ENCODE measurements at regions not wholly inside any gene's neighbourhood (a gene's known extent, or its start where the extent isn't known, plus 50 kb on each side); places are given as distances from the start of the nearest gene placed in this dataset.

- no peak for DNase-seq
- Mint-ChIP-seq H3K4me1 (ENCODE audit: low read depth) (peaks cover 85% of the 10 kb centered on the region), H3K4me3 (peak overlapping the region; percentile 46), H3K36me3 (ENCODE audit: low read depth) (no peaks in the 10 kb centered on the region), H3K27me3 (ENCODE audit: low read depth) (no peaks in the 10 kb centered on the region), H3K9me3 (no peaks in the 10 kb centered on the region), H3K27ac (peak overlapping the region; percentile 96)
- CTCF ChIA-PET, result interaction anchor here (0.6 to 3.7 kb wide), 10 partner anchors 15 to 269 kb away, joined by 3 to 12 read pairs (median 4); partner anchors contain the start of gene ARL4C
- intact Hi-C loops (cut with micrococcal nuclease), result loop anchor here (1.0 to 10.0 kb wide), 14 partner anchors 15 to 1208 kb away; partner anchors contain the start of gene HJURP
These were observed 204.0 kb downstream of the ARL4C start for GRCh38 chr2:234292962-234293243.

- CTCF ChIA-PET, result interaction anchor here (0.6 to 3.7 kb wide), 12 partner anchors 16 to 268 kb away, joined by 3 to 12 read pairs (median 4); partner anchors contain the start of gene ARL4C
- peaks cover 85% of the 10 kb centered on the region for H3K4me1 Mint-ChIP-seq (ENCODE audit: low read depth)
- no peaks in the 10 kb centered on the region for H3K36me3 Mint-ChIP-seq (ENCODE audit: low read depth)
- peak overlapping the region; percentile 46 for H3K4me3 Mint-ChIP-seq
- no peaks in the 10 kb centered on the region for H3K27me3 Mint-ChIP-seq (ENCODE audit: low read depth)
- peak overlapping the region; percentile 96 for H3K27ac Mint-ChIP-seq
- peak; percentile 81 for DNase-seq
- intact Hi-C loops (cut with micrococcal nuclease), result loop anchor here (1.0 to 10.0 kb wide), 14 partner anchors 16 to 1208 kb away; partner anchors contain the start of gene HJURP
- H3K9me3 Mint-ChIP-seq, result no peaks in the 10 kb centered on the region
These were observed 204.5 kb downstream of the ARL4C start for GRCh38 chr2:234292205-234292961.

GRCh38 chr2:234291765-234292204 is 205.1 kb downstream of the ARL4C start:
- H3K9me3 Mint-ChIP-seq, result no peaks in the 10 kb centered on the region
- no peaks in the 10 kb centered on the region for H3K36me3 Mint-ChIP-seq (ENCODE audit: low read depth)

GRCh38 chr2:234290671-234291070 is 206.2 kb downstream of the ARL4C start:
- peaks cover 78% of the 10 kb centered on the region for H3K4me1 Mint-ChIP-seq (ENCODE audit: low read depth)
- CTCF ChIA-PET, result interaction anchor here (1.0 to 3.4 kb wide), 10 partner anchors 10 to 210 kb away, joined by 3 to 27 read pairs (median 10); partner anchors contain the start of gene ARL4C
- H3K9me3 Mint-ChIP-seq, result no peaks in the 10 kb centered on the region
- peak; percentile 92 for DNase-seq
- peak overlapping the region; percentile 22 for H3K4me3 Mint-ChIP-seq
- H3K27ac Mint-ChIP-seq, result peak overlapping the region; percentile 96
- intact Hi-C loops (cut with micrococcal nuclease), result loop anchor here (1.0 to 10.0 kb wide), 8 partner anchors 11 to 1206 kb away; partner anchors contain the start of gene HJURP
- H3K36me3 Mint-ChIP-seq (ENCODE audit: low read depth), result no peaks in the 10 kb centered on the region
- H3K27me3 Mint-ChIP-seq (ENCODE audit: low read depth), result no peaks in the 10 kb centered on the region

More at GRCh38 chr2:234291765-234292204, 205.1 kb downstream of the ARL4C start:
- DNase-seq, result peak; percentile 22
- peak overlapping the region; percentile 96 for H3K27ac Mint-ChIP-seq
- intact Hi-C loops (cut with micrococcal nuclease), result loop anchor here (1.0 to 10.0 kb wide), 14 partner anchors 17 to 1207 kb away; partner anchors contain the start of gene HJURP
- H3K27me3 Mint-ChIP-seq (ENCODE audit: low read depth), result no peaks in the 10 kb centered on the region
- CTCF ChIA-PET, result interaction anchor here (0.8 to 2.4 kb wide), 10 partner anchors 17 to 207 kb away, joined by 3 to 10 read pairs (median 4); partner anchors contain the start of gene ARL4C
- H3K4me1 Mint-ChIP-seq (ENCODE audit: low read depth), result peaks cover 83% of the 10 kb centered on the region
- H3K4me3 Mint-ChIP-seq, result peak overlapping the region; percentile 46

- DNase-seq, result peak; percentile 71
- H3K27me3 Mint-ChIP-seq (ENCODE audit: low read depth), result no peaks in the 10 kb centered on the region
- intact Hi-C loops (cut with micrococcal nuclease), result loop anchor here (1.0 to 10.0 kb wide), 11 partner anchors 11 to 1205 kb away; partner anchors contain the start of gene HJURP
- no peak overlapping the region for H3K4me3 Mint-ChIP-seq
- no peaks in the 10 kb centered on the region for H3K36me3 Mint-ChIP-seq (ENCODE audit: low read depth)
- peaks cover 73% of the 10 kb centered on the region for H3K4me1 Mint-ChIP-seq (ENCODE audit: low read depth)
- CTCF ChIA-PET, result interaction anchor here (0.7 to 3.4 kb wide), 23 partner anchors 10 to 255 kb away, joined by 3 to 27 read pairs (median 6); partner anchors contain the start of gene ARL4C
- H3K27ac Mint-ChIP-seq, result peak overlapping the region; percentile 96
- H3K9me3 Mint-ChIP-seq, result no peaks in the 10 kb centered on the region
These were observed 206.9 kb downstream of the ARL4C start for GRCh38 chr2:234289834-234290590.

DNA sequence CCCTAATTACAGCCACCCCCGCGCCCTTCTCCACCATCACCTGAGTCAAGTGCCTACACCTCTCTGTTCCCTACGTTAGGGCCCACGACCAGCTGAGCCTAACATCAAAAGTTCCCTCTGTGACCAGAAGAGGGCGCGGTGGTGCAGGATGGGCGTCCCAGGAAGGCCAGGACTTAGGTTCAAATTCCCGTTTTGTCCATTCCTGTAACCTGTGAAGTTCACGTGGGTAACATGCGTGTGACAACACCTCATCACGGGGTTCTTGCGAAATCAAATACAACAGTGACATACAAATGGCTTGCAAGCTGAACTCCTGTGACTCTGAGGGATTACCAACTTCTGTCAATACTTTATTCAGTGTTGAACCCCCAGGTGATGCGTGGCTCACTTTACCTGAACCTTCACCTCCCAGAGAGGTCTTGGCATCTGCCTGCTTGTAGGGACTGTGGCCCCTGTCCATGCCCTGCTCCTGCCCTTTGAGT is 207.9 kb downstream of the ARL4C start:
- H3K27ac Mint-ChIP-seq, result peak overlapping the region; percentile 96
- H3K4me3 Mint-ChIP-seq, result no peak overlapping the region
- DNase-seq, result peak; percentile 89
- no peaks in the 10 kb centered on the region for H3K9me3 Mint-ChIP-seq
- peaks cover 71% of the 10 kb centered on the region for H3K4me1 Mint-ChIP-seq (ENCODE audit: low read depth)
- intact Hi-C loops (cut with micrococcal nuclease), result loop anchor here (1.0 to 2.0 kb wide), 3 partner anchors 154 to 256 kb away; no protein-coding TSS in a partner anchor
- no peaks in the 10 kb centered on the region for H3K36me3 Mint-ChIP-seq (ENCODE audit: low read depth)
- H3K27me3 Mint-ChIP-seq (ENCODE audit: low read depth), result no peaks in the 10 kb centered on the region
- CTCF ChIA-PET, result interaction anchor here (0.8 to 3.4 kb wide), 29 partner anchors 9 to 256 kb away, joined by 3 to 27 read pairs (median 6); partner anchors contain the start of gene ARL4C

DNA sequence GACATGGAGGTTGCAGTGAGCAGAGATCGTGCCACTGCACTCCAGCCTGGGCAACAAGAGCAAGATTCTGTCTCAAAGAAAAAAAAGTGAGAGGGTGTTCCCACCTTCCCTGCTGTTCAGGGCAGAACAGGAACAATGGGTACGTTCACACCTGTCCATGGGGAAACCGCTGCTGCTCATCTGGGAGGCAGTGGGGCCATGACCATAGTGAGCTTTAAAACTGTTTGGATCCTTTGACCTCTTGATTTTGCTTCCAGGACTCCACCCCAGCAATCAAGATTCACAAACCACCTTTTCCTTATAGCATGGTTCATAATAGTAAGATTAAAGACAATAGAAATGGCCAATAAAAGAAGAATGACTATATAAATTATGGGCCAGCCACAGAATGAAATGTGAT is 209.2 kb downstream of the ARL4C start:
- Mint-ChIP-seq H3K9me3 (no peaks in the 10 kb centered on the region), H3K4me3 (no peak overlapping the region), H3K36me3 (ENCODE audit: low read depth) (no peaks in the 10 kb centered on the region), H3K27ac (no peak overlapping the region), H3K4me1 (ENCODE audit: low read depth) (peaks cover 58% of the 10 kb centered on the region), H3K27me3 (ENCODE audit: low read depth) (no peaks in the 10 kb centered on the region)
- CTCF ChIA-PET, result interaction anchor here (0.7 to 3.4 kb wide), 3 partner anchors 21 to 150 kb away, joined by 3 to 27 read pairs (median 18); no protein-coding TSS in a partner anchor
- DNase-seq, result no peak
- intact Hi-C loops (cut with micrococcal nuclease), result loop anchor here (2.0 kb wide), 2 partner anchors 153 to 257 kb away; no protein-coding TSS in a partner anchor

- intact Hi-C loops (cut with micrococcal nuclease), result no loop called here
- H3K4me1 Mint-ChIP-seq (ENCODE audit: low read depth), result peaks cover 53% of the 10 kb centered on the region
- H3K36me3 Mint-ChIP-seq (ENCODE audit: low read depth), result no peaks in the 10 kb centered on the region
- no peak for DNase-seq
- H3K27ac Mint-ChIP-seq, result no peak overlapping the region
- no peaks in the 10 kb centered on the region for H3K9me3 Mint-ChIP-seq
- CTCF ChIA-PET, result interaction anchor here (0.7 kb wide), 1 partner anchor 150 kb away, joined by 3 read pairs; no protein-coding TSS in a partner anchor
- H3K4me3 Mint-ChIP-seq, result no peak overlapping the region
- no peaks in the 10 kb centered on the region for H3K27me3 Mint-ChIP-seq (ENCODE audit: low read depth)
These were observed 209.9 kb downstream of the ARL4C start for GRCh38 chr2:234286956-234287355.

DNA sequence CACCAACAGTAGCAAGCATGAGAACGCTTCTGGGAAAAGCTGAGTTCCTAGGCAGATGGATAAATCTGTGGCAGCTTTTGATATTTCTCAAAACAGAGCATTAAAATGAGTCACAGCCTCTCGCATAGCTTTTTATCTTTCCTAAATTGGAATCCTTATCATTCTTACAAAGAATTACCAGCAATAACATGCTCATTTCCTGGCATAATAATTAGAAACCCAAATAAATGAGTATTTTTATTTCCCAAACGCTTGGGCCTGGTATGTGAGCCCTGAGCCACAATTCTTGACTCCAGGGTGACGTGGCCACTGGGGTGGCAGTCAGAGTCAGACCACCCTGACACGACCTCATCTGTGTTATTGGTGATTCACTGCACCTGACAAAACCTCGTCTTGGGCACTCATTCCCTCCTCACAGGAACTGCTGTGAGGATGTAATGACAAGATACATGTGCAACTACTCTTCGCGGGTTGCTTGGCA is 210.7 kb downstream of the ARL4C start:
- H3K9me3 Mint-ChIP-seq, result no peaks in the 10 kb centered on the region
- H3K27me3 Mint-ChIP-seq (ENCODE audit: low read depth), result no peaks in the 10 kb centered on the region
- H3K4me3 Mint-ChIP-seq, result no peak overlapping the region
- H3K36me3 Mint-ChIP-seq (ENCODE audit: low read depth), result no peaks in the 10 kb centered on the region
- CTCF ChIA-PET, result interaction anchor here (0.6 to 1.2 kb wide), 5 partner anchors 10 to 288 kb away, joined by 3 to 5 read pairs (median 3); no protein-coding TSS in a partner anchor
- H3K4me1 Mint-ChIP-seq (ENCODE audit: low read depth), result peaks cover 45% of the 10 kb centered on the region
- DNase-seq, result peak; percentile 47
- no peak overlapping the region for H3K27ac Mint-ChIP-seq
- intact Hi-C loops (cut with micrococcal nuclease), result no loop called here

DNA sequence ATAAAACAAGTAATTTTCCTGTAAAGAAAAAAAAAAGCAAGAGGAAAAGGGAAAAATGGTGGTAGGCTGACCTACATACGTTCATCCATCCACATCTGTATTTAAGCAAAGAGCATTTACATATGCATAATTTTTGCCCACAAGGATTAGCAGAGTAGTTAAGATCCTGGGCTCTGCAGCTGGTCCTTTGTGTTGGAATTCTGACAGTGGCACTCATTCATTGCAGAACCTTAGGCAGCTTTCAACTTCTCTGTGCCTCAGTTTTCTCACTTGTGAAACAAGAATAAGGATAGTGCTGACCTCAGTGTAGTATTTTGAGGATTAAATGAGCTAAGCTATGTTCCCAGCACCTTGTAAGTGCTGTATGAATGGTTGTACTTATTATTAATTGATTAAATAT is 211.3 kb downstream of the ARL4C start:
- H3K36me3 Mint-ChIP-seq (ENCODE audit: low read depth), result no peaks in the 10 kb centered on the region

DNA sequence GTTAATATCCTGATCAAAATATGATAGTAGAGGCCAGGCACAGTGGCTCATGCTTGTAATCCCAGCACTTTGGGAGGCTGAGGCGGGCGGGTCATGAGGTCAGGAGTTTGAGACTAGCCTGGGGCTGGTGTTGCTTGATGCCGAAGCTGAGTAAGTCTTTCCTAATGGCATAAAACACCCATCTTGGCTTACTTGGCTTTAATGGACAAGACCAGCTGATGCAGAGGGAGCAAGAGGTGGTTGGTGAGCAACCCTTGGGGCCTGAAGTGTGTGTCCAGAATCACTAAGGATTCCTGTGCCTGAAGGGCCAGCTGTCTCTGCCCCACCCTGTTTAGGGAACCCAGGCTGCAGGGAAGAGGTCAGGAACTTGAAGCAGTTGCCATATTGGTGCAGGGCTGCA is 217.2 kb downstream of the ARL4C start:
- Mint-ChIP-seq H3K9me3 (peaks cover 9% of the 10 kb centered on the region), H3K36me3 (ENCODE audit: low read depth) (no peaks in the 10 kb centered on the region), H3K27ac (peak overlapping the region; percentile 50), H3K27me3 (ENCODE audit: low read depth) (no peaks in the 10 kb centered on the region), H3K4me1 (ENCODE audit: low read depth) (peaks cover 23% of the 10 kb centered on the region), H3K4me3 (no peak overlapping the region)
- DNase-seq, result no peak
- intact Hi-C loops (cut with micrococcal nuclease), result loop anchor here (1.0 kb wide), 1 partner anchor 11 kb away; no protein-coding TSS in a partner anchor
- CTCF ChIA-PET, result interaction anchor here (2.1 kb wide), 1 partner anchor 10 kb away, joined by 18 read pairs; no protein-coding TSS in a partner anchor

More for the DNA sequence above, 211.3 kb downstream of the ARL4C start:
- Mint-ChIP-seq H3K27me3 (ENCODE audit: low read depth) (no peaks in the 10 kb centered on the region), H3K4me1 (ENCODE audit: low read depth) (peaks cover 42% of the 10 kb centered on the region), H3K4me3 (no peak overlapping the region), H3K9me3 (no peaks in the 10 kb centered on the region), H3K27ac (no peak overlapping the region)
- CTCF ChIA-PET, result interaction anchor here (0.6 to 1.2 kb wide), 5 partner anchors 9 to 287 kb away, joined by 3 to 5 read pairs (median 3); no protein-coding TSS in a partner anchor
- intact Hi-C loops (cut with micrococcal nuclease), result no loop called here
- no peak for DNase-seq

All from activated naive CD4-positive, alpha-beta T cell treated with anti-CD3 and anti-CD28 coated beads for 36 hours (primary cell).